ENCODE measurements at regions not wholly inside any gene's neighbourhood (a gene's known extent, or its start where the extent isn't known, plus 50 kb on each side); places are given as distances from the start of the nearest gene placed in this dataset.
"Not testable (repeated sequence)": the region's sequence is repeated elsewhere in the genome, so short reads cannot be mapped to it uniquely, and the experiment has no call there.

DNA sequence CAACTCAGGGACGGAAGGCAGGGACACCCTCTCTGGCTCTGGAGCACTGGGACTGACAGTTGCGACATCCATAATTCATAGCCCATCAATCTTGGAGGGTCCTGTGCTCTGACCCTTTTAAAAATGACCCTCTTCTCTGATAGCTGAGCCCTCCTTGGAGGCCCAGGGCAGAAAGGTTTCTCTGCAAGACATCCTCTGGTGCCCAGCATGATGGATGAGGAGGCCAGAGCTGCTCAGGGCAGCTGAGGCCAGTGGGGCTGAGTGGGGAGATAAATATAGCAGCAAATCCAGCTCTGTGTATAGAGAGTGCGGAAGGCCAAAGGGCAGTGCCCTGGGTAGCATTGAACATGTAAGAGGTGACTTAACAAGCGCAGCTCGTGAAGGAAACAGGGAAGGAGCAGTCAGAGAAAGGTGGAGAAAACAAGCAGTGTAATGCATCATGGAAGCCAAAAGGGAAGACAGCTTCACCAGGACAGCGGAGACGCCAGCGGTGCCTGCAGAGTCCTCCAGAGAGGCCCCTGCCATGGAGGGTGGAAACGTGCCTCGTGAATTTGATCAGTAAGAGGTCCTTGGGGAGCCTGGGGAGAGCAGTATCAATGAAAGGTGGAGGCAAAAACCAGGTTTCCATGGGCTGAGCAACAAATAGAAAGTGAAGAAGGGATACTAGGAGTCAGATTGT is 50.4 kb upstream of the FMOD start:
- DNase-seq (ENCODE audit: low spot score) = no peak

DNA sequence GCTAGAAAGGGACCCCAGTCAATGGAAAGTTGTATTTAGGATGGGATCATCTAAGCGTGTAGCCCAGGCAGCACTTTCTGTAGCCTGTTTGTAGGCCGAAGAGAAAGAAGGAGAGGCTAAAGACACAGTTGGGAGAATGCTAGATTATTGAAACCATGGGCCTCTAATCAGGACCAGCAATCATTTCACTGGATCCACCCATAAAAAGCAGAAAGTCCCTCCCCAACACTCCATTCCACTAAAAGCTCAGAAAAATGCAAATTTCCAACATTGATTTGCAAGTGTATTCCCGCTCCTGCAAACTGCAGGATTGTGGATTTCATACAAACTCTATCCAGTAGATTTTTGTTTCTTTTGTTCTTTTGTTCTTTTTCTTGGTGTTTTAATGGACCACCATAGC is 51.2 kb upstream of the FMOD start:
- no peak for DNase-seq (ENCODE audit: low spot score)

DNA sequence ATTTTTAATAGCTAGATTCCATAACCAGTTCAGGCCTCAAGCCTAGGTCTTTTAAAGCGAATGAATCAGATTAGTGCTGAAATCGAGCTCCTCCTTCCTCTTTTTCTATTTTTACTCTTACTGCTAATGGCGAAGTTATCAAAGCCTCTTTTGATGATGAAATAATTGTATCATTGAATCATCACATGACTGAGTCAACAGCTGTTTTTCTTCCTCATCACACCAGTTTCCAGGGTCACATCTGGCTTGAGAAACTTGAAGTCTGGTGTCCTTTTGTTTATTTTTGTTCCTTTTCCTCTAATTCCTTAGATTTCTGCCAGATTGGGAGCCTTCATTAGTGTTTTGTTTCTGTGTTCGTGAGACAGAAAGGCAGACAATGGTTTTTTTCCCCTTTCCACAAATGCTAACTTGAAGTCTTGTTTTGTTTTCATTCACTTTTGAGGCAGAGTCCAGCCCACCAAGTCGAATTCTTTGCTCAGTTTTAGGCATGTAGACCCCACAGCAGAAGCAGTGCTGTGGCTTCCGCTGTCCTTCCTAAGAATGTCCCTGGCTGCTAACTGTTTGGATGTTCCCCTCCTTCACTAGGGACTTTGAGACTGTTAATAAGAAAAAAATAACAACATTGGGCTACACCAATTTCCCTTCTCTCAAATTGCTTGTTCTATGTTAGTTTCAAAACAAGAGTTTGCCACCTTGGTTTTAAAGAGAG is 51.9 kb upstream of the FMOD start:
- peak; percentile 77 for DNase-seq (ENCODE audit: low spot score)

GRCh38 chr1:203403586-203403985 is 52.7 kb upstream of the FMOD start:
- DNase-seq (ENCODE audit: low spot score) = no peak

- DNase-seq (ENCODE audit: low spot score) = no peak
Measured at GRCh38 chr1:203404546-203404945, 53.6 kb upstream of the FMOD start.

DNA sequence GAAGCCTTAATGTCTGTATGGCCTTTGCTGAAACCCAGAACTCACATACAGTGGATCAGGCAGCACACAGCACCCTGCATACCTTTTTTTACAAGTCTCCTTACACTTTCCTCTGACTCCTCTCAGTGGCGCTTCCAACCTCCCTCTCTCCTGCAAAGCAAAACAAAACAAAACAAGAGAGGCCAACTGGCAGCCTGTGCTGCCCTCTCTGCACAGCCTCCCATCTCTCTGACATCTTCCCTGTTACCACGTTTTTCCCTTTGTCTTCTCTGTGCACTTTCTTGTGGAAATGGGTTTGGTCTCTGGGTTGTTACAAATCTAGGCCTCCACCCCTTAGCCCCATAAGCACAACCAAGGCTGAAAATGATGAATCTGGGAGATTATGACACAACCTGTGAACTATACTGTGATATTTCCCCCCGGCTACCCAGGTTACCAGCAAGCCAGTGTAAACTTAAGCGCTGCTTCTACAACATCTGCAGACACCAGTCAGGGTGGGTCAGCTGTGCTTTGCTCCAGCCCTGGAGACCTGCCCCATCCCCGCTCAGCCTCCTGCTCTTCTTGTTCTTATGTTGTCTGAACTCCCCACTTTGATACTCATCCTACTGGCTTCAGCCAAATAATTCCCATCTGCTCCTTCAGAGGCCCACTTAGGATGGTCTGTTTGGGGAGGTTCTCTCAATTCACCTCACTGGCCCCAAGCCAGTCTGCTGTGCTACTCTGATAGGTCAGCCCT is 54.9 kb upstream of the FMOD start:
- DNase-seq (ENCODE audit: low spot score) = no peak

DNA sequence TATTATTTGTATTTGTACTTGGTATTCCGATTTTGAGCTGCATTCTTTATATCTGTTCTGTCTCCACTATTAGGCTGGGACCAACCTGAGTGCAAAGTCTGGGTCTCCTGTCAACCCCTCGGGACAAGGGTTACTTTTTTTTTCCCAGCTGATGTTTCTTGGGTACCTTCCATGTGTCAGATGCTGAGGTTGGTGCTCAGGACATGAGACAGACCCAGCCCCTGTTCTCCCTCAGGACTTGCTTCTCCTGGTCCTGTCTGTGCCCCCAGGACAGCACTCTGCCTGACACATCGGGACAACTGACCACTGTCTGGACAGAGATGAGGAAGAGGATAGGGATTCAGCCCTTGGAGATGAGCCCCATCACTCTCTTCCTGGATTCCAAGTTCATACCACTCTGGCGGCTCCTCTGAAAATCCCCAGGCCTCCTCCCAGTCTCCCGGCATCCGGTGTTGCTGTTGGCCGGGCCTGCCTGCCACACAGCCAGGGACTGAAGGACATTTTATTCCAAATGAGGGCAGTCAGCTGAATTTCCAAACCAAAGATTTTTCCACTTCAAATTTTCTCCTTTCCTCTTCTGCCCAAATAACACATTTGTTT is 55.6 kb upstream of the FMOD start:
- peak; percentile 60 for DNase-seq (ENCODE audit: low spot score)

DNA sequence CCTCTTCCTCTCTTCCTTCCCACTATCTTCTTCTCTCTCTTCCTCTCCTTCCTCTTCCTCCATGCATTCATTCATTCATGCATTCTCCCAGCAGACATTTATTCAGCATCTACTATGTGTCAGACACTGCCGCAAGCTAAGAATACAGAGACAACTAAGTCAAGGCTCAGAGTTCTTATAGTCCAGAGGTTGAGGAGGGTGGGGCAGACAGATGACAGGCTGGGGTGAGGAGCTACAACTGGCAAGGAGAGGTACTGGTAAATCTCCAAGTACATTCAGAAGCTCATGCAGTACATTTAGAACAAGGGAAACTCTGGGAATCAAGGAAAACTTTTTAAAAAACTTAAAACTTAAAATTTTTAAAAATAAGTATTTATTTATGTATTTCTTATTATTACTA is 56.4 kb upstream of the FMOD start:
- no peak for DNase-seq (ENCODE audit: low spot score)

GRCh38 chr1:203408486-203409481 is 57.9 kb upstream of the FMOD start:
- peak; percentile 73 for DNase-seq (ENCODE audit: low spot score)

DNA sequence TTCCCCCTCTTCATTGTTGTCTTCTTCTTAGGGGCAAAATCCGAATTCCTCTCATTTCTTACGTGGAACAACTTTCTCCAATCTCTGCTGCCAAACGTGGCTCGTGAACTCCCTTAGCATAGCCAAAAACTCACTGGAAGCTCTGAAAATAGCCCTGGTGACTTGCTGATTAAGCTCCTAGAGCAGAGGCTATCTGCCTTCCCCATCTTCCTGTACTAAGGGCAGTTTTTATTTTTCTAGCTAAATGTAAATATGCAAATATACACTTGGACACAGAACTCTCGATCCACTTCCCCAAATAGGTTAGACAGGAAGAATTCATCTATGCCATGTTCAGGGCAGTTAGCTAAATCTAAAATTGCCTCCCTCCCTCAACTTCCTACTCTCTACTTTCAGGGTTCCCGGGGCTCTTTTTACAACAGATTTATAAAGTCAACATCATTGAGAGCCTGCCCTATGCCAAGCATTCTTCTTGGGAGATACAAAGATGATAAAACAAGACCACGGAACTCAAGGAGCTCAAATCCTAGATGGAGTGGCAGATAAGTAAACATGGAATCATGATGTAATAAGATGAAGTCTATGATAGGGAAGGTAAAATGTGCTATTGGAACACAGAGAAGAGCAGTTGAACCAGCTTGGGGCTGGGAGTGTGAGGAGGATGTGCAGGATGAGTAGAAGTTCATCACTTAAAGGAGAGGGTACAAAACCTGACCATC is 59.4 kb upstream of the FMOD start:
- DNase-seq (ENCODE audit: low spot score) = no peak

DNA sequence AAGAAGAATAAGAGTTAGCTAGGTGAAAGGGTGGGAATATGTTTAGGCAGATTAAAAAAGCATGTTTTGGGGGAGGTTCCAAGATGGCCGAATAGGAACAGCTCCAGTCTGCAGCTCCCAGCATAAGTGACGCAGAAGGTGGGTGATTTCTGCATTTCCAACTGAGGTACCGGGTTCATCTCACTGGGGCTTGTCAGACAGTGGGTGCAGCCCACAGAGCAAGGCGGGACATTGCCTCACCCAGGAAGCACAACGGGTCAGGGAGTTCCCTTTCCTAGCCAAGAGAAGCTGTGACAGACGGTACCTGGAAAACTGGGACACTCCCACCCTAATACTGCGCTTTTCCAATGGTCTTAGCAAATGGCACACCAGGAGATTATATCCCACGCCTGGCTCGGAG is 60.5 kb upstream of the FMOD start:
- DNase-seq (ENCODE audit: low spot score) = not testable (repeated sequence)

DNA sequence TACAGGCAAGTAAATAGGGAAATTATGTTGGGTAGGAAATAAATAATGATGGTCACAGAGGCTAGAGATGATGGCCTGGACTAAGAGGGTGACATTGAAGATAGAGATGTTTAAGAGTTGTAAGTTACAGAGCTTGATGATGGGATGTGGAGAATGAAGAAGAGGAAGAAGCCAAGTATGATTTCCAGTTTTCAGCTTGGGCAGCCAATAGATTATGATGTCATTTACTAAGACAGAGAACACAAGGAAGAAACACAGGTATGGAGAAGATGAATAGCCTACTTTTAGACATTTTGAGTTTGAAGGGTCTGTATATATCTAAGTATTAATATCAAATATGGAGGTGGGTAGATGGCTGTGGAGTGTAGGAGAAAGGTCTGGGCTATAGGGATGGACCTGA is 56.0 kb upstream of the PRELP start:
- DNase-seq (ENCODE audit: low spot score) = no peak

DNA sequence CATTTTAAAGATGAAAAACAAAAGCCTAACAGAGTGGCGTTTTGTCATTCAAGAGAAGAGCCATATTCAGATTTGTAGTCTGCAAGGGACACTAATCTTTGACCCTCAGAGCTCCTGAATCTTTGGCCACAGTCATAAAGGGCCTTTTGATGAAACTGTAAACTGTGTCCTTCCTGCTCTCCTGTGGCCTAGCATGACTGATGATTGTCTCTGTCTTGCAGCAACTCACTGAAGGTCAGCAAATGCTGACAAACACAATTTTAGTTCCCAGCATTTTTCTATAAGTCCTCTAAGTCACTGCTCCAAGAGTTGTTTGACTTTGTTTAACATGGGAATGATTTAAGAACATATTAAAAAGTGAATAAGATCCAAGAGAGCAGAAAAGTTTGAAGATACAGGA is 55.3 kb upstream of the PRELP start:
- DNase-seq (ENCODE audit: low spot score) = no peak

- no peak for DNase-seq (ENCODE audit: low spot score)
Measured at GRCh38 chr1:203421246-203421645, 54.4 kb upstream of the PRELP start.

DNA sequence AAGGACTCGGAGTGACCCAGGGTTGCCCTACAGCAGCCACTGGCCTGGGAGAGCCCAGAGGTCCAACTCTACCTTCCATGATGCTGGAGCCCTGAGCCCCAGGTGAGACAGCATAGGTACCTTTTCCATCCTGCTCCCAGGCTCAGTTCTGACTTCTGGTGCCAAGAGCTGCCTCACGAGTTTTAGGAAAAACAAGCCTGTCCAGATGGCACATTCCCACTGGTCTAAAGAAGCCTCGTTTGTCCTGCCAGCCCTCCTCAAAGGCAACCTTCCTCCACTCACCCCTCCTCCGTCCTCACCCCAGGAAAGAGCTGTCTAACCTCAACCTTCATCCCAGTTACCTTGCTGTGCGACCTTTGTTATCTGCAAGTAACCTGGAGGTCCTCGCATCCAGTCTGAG is 53.5 kb upstream of the PRELP start:
- no peak for DNase-seq (ENCODE audit: low spot score)

DNA sequence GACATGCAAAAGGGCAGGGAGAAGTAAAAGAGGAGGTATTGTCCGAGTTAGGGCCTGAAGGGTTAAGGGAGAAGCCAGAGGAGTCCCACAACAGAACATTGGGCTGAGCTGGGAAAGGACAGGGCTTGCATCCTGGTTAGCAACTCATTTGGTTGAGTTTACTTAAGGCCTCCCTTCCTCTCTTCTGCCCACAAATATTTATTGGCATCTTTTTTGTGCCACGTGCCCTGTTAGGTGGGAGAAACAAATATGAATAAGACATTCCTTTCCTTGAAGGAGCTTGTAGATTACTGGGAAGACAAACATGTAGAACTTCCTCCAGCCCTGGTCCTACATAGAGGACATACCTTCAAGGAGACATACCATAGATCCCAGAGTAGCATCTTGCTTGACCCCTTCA is 53.0 kb upstream of the PRELP start:
- no peak for DNase-seq (ENCODE audit: low spot score)

GRCh38 chr1:203424285-203424684 is 51.3 kb upstream of the PRELP start:
- no peak for DNase-seq (ENCODE audit: low spot score)

GRCh38 chr1:203424861-203425662 is 50.5 kb upstream of the PRELP start:
- DNase-seq (ENCODE audit: low spot score) = peak; percentile 33

GRCh38 chr1:203425663-203425975 is 50.0 kb upstream of the PRELP start:
- DNase-seq (ENCODE audit: low spot score) = peak; percentile 28

Data from hepatic stellate cell (primary cell).